ENCODE measurements at regions not wholly inside any gene's neighbourhood (a gene's known extent, or its start where the extent isn't known, plus 50 kb on each side); places are given as distances from the start of the nearest gene placed in this dataset.

- Histone ChIP-seq H4K8ac (ENCODE audit: low read depth in 2 of 2, low read length in 2 of 2) (peak overlapping the region; percentile 83 to 96), H4K5ac (ENCODE audit: low read depth, low read length) (0 out of 2 replicates have a peak overlapping the region, but pooled peaks have one; percentile 99), H3K9me3 (ENCODE audit: control insufficient read depth, insufficient read depth, low read length) (no peaks in the 10 kb centered on the region), H2BK5ac (ENCODE audit: low read depth, low read length, poor library complexity, severe bottlenecking) (peak overlapping the region; percentile 99), H2AK5ac (ENCODE audit: low read depth, low read length) (no peak overlapping the region), H3K4me1 (ENCODE audit: control insufficient read depth, insufficient read depth, low read length) (peaks cover 16% of the 10 kb centered on the region), H3K27ac (ENCODE audit: insufficient read depth, low read length) (peak overlapping the region; percentile 100; the same call in 1 of the 2 replicates), H2AFZ (replicated peaks; ENCODE audit: low read length, poor library complexity) (no peak overlapping the region), H3K4me2 (ENCODE audit: low read depth, low read length) (peak overlapping the region; percentile 82; the same call in 1 of the 2 replicates), H2BK20ac (ENCODE audit: low read depth, low read length) (peak overlapping the region; percentile 96), H2BK15ac (ENCODE audit: low read depth, low read length) (peak overlapping the region; percentile 98; the same call in 2 of the 3 replicates), H3K23ac (ENCODE audit: low read depth, low read length) (peak overlapping the region; percentile 37; the same call in 1 of the 2 replicates), H2BK120ac (ENCODE audit: low read depth, low read length) (peak overlapping the region; percentile 97), H3K56ac (ENCODE audit: extremely low read depth, insufficient read depth, low read length) (peak overlapping the region; percentile 99; the same call in 1 of the 2 replicates), H3K9ac (ENCODE audit: low read depth, low read length) (peak overlapping the region; percentile 96; the same call in 1 of the 2 replicates), H3K9me1 (ENCODE audit: insufficient read depth, low read length) (peaks cover 5% of the 10 kb centered on the region; the same call in 1 of the 2 replicates), H4K20me1 (ENCODE audit: insufficient read depth, low read length) (no peaks in the 10 kb centered on the region), H2AK9ac (replicated peaks; ENCODE audit: low read depth, low read length, poor library complexity) (no peak overlapping the region), H3K27me3 (ENCODE audit: control insufficient read depth, insufficient read depth, low read length) (no peaks in the 10 kb centered on the region), H4K91ac (ENCODE audit: insufficient read depth, low read depth, low read length) (peak overlapping the region; percentile 46; the same call in 1 of the 2 replicates), H3K4ac (ENCODE audit: low read depth, low read length) (peak overlapping the region; percentile 92; the same call in 1 of the 2 replicates), H3K18ac (ENCODE audit: low read depth, low read length) (peak overlapping the region; percentile 99), H3K4me3 (ENCODE audit: insufficient read depth, low read depth, low read length) (no peak overlapping the region), H3K36me3 (ENCODE audit: control insufficient read depth, insufficient read depth, low read length) (no peaks in the 10 kb centered on the region), H3K79me1 (ENCODE audit: low read depth in 1 of 2, low read length in 2 of 2) (no peaks in the 10 kb centered on the region), H3K14ac (replicated peaks; ENCODE audit: low read depth, low read length) (peak overlapping the region; percentile 21; the same call in 1 of the 2 replicates)
- POLR2A ChIA-PET (ENCODE audit: unreplicated experiment): no interaction called here
- CTCF ChIA-PET: no interaction called here
- intact Hi-C loops (cut with micrococcal nuclease): loop anchor here (1.0 to 10.0 kb wide), 7 partner anchors 226 to 774 kb away; no protein-coding TSS in a partner anchor
- no CpG with 5 or more reads among the region's 3 CpGs for WGBS, 2 experiments (ENCODE audit: extremely low coverage in 2 of 2, insufficient read length in 1 of 2)
- DNase-seq (peak; percentile 99), ATAC-seq (ENCODE audit: low read depth) (peak; percentile 91)
- no TSS peak for BruUV-seq (replicated peaks)
- in situ Hi-C loops (cut with MboI; ENCODE audit: low sequenced_read_pairs): no loop called here
- dilution Hi-C loops (cut with HindIII; ENCODE audit: low sequenced_read_pairs, unreplicated experiment): no loop called here
- TF ChIP-seq CEBPB (IDR thresholded peaks at IDR 0.05; ENCODE audit: low read depth, low read length): peak; percentile 98
- TF ChIP-seq RAD21 (IDR thresholded peaks at IDR 0.05; ENCODE audit: low read length): peak; percentile 30
- TF ChIP-seq POLR2A (IDR thresholded peaks at IDR 0.05; ENCODE audit: low read depth, low read length): peak; percentile 23; the same call in 1 of the 2 replicates
- TF ChIP-seq RCOR1 (IDR thresholded peaks at IDR 0.05; ENCODE audit: insufficient replicate concordance, low read length): peak; percentile 78
- TF ChIP-seq SMC3 (IDR thresholded peaks at IDR 0.05; ENCODE audit: low read depth, low read length): no peak
- TF ChIP-seq MAZ (IDR thresholded peaks at IDR 0.05; ENCODE audit: borderline replicate concordance, low read depth, low read length): peak; percentile 45; the same call in 1 of the 2 replicates
- no peak for TF ChIP-seq MXI1 (IDR thresholded peaks at IDR 0.05; ENCODE audit: borderline replicate concordance, low read depth, low read length)
- peak; percentile 7; the same call in 1 of the 2 replicates for TF ChIP-seq MAFK (IDR thresholded peaks at IDR 0.05; ENCODE audit: low read depth, low read length)
- peak; percentile 81 for TF ChIP-seq FOS (IDR thresholded peaks at IDR 0.05; ENCODE audit: low read depth, low read length)
- TF ChIP-seq ELK1 (IDR thresholded peaks at IDR 0.05; ENCODE audit: borderline replicate concordance, low read depth, low read length): no peak
- TF ChIP-seq CTCF (conservative IDR thresholded peaks at IDR 0.05; ENCODE audit: low read depth, low read length): no peak
- TF ChIP-seq CHD1 (IDR thresholded peaks at IDR 0.05; ENCODE audit: low read depth, low read length): no peak
- TF ChIP-seq RFX5 (IDR thresholded peaks at IDR 0.05; ENCODE audit: low read depth, low read length): no peak
- no peak for TF ChIP-seq NFE2L2 (IDR thresholded peaks at IDR 0.05; ENCODE audit: low read depth, low read length)
- peak; percentile 68 for TF ChIP-seq BHLHE40 (IDR thresholded peaks at IDR 0.05; ENCODE audit: low read depth, low read length)
These were observed 311.5 kb downstream of the HDGFL1 start for GRCh38 chr6:22880686-22881433.
